Small intestine (tissue), 7 donors: ENCODE measurements at regions not wholly inside any gene's neighbourhood (a gene's known extent, or its start where the extent isn't known, plus 50 kb on each side); places are given as distances from the start of the nearest gene placed in this dataset.
A peak's percentile ranks its signal among the peaks of the same experiment; 100 is the strongest.

Experiments
- DNase-seq, 2 donors: peaks; one replicate each; pipeline versions ENCODE4 v3.0.0 to v3.0.0-alpha.2; 2013
- FAIRE-seq: peaks from 2 replicates; lab custom pipeline; 2012; peaks lifted over from hg19 to GRCh38; lab: Jason Lieb, UNC
- H3K27ac ChIP-seq, 3 donors: one replicate each; pipeline ENCODE4 v1.5.1; 2013; ENCODE audit warnings: low read length in 2 of 3, mild to moderate bottlenecking in 2 of 3, control low read depth in 1 of 3, inconsistent platforms in 1 of 3, low read depth in 1 of 3, moderate library complexity in 1 of 3
- H3K27me3 ChIP-seq, 3 donors: one replicate each; pipeline ENCODE4 v1.6.1; 2013; ENCODE audit warnings: low read length in 3 of 3, inconsistent platforms in 1 of 3; ENCODE audit not compliant: control insufficient read depth in 3 of 3, insufficient read depth in 3 of 3
- H3K36me3 ChIP-seq, 3 donors: one replicate each; pipeline ENCODE4 v1.6.1; 2013; ENCODE audit warnings: low read length in 3 of 3, inconsistent platforms in 1 of 3, low read depth in 1 of 3, mild to moderate bottlenecking in 1 of 3, moderate library complexity in 1 of 3; ENCODE audit not compliant: control insufficient read depth in 3 of 3, insufficient read depth in 2 of 3
- H3K4me1 ChIP-seq, 3 donors: one replicate each; pipeline ENCODE4 v1.6.1; 2013; ENCODE audit warnings: low read length in 2 of 3, inconsistent platforms in 1 of 3, low read depth in 1 of 3, mild to moderate bottlenecking in 1 of 3, moderate library complexity in 1 of 3; ENCODE audit not compliant: control insufficient read depth in 3 of 3, insufficient read depth in 2 of 3
- H3K4me3 ChIP-seq, 3 donors: one replicate each; pipeline ENCODE4 v1.5.1; 2013; ENCODE audit warnings: low read length in 3 of 3, control low read depth in 1 of 3, inconsistent platforms in 1 of 3, low read depth in 1 of 3, mild to moderate bottlenecking in 1 of 3, moderate library complexity in 1 of 3
- H3K9me3 ChIP-seq, 2 donors: one replicate each; pipeline ENCODE4 v1.6.1; 2013; ENCODE audit warnings: low read depth in 1 of 2, low read length in 1 of 2; ENCODE audit not compliant: control insufficient read depth in 2 of 2, insufficient read depth in 1 of 2
- WGBS, 3 donors: extraction: QIAGEN DNeasy Blood & Tissue Kit; methylation state at CpG; one replicate each; pipeline ENCODE4 v1.1.7; 2013; 5-methylcytosine and 5-hydroxymethylcytosine counted together
- donor health status: healthy with polysubstance abuse.
- donor health status: control.
- donor health status: control.
- donor health status: Bipolar disorder and iron deficiency.
- donor health status: healthy.

GRCh38 chrY:4483693-4484092 is 516.4 kb upstream of the PCDH11Y start:
- no peak overlapping the region for H3K4me3 ChIP-seq
- no peak for FAIRE-seq
- H3K9me3 ChIP-seq: no peaks in the 10 kb centered on the region
- peak; percentile 0 to 11 for DNase-seq
- no peaks in the 10 kb centered on the region for H3K36me3 ChIP-seq
- no peak overlapping the region for H3K27ac ChIP-seq
- H3K4me1 ChIP-seq: no peaks in the 10 kb centered on the region
- no peaks in the 10 kb centered on the region for H3K27me3 ChIP-seq
- WGBS, 3 donors: 0 to 13% methylated on average over 1 of the region's 1 CpG; no CpG with 5 or more reads in 1 of the 3 donors
